ENCODE measurements at regions not wholly inside any gene's neighbourhood (a gene's known extent, or its start where the extent isn't known, plus 50 kb on each side); places are given as distances from the start of the nearest gene placed in this dataset.
"Not testable (repeated sequence)": the region's sequence is repeated elsewhere in the genome, so short reads cannot be mapped to it uniquely, and the experiment has no call there.

DNA sequence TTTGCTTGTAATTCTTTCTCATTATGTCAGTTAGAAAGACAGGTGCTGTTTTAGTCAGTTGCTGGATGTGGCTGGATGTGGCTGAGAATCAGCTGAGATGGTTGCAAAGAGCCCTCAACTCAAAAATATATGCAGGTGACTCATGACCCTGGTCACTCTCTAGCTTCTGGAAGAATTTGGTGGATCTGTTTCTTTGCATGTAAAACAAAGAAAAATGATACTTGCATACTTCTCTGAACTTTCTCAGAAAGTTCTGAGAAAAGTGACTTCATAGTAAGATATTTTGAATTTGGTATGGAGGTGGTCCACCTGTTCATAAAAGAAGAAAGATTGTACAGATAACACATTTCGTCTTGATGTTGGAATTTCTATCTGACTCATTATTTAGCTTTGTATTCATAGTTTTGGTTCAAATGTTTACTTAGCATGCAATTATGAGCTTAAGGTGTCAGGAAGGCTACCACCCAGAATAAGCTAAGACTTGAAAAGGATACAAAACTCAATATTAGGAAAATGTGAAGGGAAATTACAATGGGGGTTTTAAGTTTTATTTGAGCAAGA is 163.2 kb upstream of the OLIG3 start:
- no peak for DNase-seq

DNA sequence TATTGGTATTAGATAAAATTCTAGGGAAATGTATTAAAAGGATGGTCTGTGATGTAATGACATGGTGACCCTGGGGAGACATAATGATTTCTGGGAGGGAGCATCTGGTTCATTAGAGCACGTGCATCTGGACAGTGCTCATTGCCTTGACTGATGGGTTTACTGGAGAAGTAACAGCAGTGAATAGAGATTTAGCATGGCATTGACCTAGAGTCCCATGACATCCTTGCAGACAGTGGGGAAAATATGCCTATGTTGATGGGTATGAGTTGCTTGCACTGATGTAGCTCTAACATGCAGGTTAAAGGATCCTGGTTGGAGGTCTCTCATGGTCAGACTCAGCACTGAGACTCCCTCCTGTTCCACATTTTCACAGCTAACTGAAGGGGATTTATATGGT is 164.1 kb upstream of the OLIG3 start:
- no peak for DNase-seq

- DNase-seq: no peak
Measured at GRCh38 chr6:137659871-137660270, 165.7 kb upstream of the OLIG3 start.

GRCh38 chr6:137660296-137660731 is 166.1 kb upstream of the OLIG3 start:
- no peak for DNase-seq

GRCh38 chr6:137661601-137662000 is 167.4 kb upstream of the OLIG3 start:
- DNase-seq: peak; percentile 39

DNA sequence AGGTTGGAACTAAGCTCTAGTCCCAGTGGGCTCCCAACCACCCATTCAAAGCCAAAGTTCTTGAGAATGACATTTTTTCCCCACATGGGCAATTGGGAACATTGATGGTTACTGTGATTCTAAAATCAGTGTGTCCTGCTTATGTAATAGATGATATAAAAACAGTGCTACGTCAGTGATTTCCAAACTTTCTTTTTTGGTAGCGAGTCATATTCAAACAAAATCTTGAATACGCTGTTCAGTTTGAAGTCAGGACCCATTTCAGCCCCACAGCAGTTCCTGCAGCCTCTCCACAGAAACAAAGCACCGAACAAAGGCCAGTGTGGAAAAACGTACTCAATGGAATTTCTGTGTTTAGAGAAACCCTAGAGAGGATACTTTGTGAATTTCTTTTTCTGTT is 170.0 kb upstream of the OLIG3 start:
- no peak for DNase-seq

- no peak for DNase-seq
Measured at GRCh38 chr6:137665342-137665934, 171.2 kb upstream of the OLIG3 start.

GRCh38 chr6:137666202-137666774 is 172.1 kb upstream of the OLIG3 start:
- DNase-seq: peak; percentile 26

DNA sequence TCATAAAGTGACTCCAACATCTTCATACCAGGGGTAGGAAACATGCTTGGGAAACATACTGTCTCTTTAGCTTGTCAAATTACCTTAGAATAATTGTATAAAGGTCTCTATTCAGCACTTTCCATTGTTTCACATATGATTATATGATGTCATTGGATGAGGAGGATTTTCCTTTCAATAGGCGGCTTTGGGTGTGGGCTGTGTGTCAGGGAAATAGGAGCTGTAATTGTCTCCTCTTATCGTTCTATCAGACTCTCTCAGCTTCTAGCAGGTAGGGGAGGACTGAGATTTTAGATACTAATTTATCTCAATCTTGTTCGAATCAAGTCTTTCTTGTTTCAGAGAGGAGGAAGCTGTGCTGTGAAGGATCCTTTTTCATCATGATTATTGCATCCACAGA is 179.4 kb upstream of the OLIG3 start:
- no peak for DNase-seq

DNA sequence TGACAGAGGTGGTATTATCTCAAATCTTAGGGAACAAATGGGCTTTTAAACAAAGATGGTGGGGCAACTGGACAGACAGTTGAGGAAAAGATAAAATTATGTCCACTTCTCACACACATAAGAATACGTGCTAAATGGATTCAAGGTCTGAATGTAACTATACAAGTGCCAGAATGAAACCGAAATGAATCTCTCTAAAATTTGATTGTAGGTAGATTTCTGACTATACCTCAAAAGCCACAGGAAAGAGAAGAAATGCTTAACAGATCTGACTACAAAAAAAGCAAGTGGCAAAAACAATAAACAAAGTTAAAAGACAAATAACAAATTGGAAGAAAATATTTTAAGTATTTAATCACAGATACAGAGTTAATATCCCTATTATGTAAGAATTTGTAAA is 182.7 kb upstream of the OLIG3 start:
- peak; percentile 11 for DNase-seq

DNA sequence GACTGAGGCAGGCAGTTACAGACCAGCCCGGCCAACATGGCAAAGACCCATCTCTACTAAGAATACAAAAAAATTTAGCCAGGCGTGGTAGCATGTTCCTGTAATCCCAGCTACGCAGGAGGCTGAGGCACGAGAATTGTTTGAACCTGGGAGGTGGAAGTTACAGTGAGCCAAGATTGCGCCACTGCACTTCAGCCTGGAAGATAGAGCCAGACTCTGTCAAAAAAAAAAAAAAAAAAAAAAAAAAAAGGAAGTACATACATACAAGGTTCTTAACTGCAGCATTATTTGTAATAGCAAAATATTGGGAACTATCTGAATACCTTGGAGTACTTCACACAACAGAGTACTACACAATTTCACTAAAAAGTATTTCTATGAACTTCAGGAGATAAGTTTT is 183.5 kb upstream of the OLIG3 start:
- DNase-seq: no peak

- no peak for DNase-seq
Measured at GRCh38 chr6:137678451-137678850, 184.3 kb upstream of the OLIG3 start.

GRCh38 chr6:137680705-137681346 is 186.2 kb upstream of the TNFAIP3 start:
- no peak for DNase-seq

GRCh38 chr6:137681445-137682009 is 185.5 kb upstream of the TNFAIP3 start:
- no peak for DNase-seq

DNA sequence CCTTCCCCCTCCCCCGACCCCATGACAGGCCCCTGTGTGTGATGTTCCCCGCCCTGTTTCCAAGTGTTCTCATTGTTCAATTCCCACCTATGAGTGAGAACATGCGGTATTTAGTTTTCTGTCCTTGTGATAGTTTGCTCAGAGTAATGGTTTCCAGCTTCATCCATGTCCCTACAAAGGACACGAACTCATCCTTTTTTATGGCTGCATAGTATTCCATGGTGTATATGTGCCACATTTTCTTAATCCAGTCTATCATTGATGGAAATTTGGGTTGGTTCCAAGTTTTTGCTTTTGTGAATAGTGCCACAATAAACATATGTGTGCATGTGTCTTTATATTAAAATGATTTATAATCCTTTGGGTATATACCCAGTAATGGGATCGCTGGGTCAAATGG is 184.4 kb upstream of the TNFAIP3 start:
- DNase-seq: not testable (repeated sequence)

- DNase-seq: no peak
Measured at GRCh38 chr6:137683916-137684315, 183.1 kb upstream of the TNFAIP3 start.

GRCh38 chr6:137685798-137686375 is 181.2 kb upstream of the TNFAIP3 start:
- no peak for DNase-seq

DNA sequence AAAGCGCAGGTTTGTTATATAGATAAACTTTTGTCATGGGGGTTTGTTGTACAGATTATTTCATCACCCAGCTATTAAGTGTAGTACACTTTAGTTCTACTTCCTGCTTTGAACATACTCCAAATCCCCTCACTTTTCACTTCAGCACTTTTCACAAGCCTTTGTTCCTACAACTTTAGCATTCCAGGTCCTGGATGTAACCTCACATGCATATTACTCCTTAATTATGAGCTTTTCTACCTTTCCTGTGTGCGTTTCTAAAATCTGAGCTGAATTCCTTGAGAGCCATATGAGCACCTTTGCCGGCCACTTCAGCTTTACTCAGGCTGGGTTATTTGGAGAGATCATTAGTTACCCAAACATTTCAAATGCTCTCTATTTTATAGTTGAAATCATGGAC is 179.2 kb upstream of the TNFAIP3 start:
- no peak for DNase-seq

GRCh38 chr6:137688230-137688971 is 178.7 kb upstream of the TNFAIP3 start:
- DNase-seq: no peak

DNA sequence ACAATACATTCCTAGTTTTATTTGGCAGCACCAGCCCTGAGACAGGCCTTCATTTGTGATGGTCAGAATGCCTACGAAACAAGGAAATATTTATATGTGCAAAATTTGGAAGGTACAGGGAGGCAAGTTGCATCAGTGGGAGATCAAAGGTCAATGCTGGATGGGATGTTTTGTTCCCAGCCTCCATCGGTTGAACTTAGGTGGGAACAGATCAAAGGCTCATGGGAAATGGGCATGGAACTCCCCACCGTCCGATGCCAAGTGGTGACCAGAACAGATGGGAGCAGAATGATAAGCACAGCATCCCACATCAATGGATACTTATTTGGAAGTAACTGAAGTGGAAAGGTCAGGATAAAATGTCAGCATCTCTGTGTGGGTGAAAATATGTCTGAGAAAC is 177.7 kb upstream of the TNFAIP3 start:
- DNase-seq: no peak

DNA sequence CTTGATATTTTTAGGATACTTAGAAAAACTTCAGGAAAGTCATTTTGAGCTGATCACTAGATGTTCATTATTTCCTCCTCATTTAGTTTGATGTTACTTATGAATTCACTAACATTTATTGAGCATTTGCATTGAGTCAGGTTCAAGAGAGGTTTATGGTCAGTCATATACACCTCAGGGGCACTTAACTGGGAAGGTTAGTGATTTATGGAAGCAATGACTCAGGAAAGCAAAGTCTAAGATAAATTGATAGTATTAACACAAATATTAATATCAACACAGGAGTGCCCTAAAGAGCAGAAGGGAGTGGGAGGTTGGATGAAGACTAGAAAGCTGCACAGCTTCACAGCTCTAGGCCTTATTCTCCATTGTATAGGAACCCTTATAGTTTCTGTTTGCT is 177.0 kb upstream of the TNFAIP3 start:
- DNase-seq: no peak

DNA sequence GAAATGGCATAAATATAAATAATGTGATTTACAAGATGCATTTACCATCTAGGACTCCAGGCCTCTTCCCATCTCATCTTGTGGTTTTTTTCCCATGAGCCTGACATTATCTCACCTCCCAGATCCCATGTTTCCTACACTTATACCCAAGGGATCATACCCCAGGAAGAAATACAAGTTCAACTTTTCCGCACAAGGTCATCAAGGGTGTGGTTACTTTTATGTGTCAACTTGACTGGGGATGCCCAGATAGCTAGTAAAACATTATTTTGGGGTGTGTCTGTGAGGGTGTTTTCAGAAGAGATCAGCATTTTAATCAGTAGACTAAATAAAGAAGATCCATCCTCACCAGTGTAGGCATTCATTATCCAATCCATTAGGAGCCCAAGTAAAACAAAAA is 176.3 kb upstream of the TNFAIP3 start:
- no peak for DNase-seq

DNA sequence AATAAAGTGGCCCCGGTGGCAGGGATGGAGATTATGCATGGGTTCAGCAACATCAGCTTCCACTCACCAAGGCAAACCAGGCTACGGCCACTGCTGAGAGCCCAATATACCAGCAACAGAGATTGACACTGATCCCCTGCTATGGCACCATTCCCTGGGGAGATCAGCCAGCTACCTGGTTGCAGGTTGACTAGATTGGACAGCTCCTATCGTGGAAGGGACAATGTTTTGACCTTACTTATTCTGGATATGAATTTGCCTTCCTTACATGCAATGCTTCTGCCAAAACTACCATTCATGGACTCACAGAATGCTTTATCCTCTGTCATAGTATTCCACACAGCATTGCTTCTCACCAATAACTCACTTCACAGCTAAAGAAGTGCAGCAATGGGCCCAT is 174.8 kb upstream of the TNFAIP3 start:
- no peak for DNase-seq

All from CD4-positive, alpha-beta T cell treated with Interleukin-10 for 1 hour (primary cell).